ENCODE measurements at regions not wholly inside any gene's neighbourhood (a gene's known extent, or its start where the extent isn't known, plus 50 kb on each side); places are given as distances from the start of the nearest gene placed in this dataset.

- no peak for TF ChIP-seq CTCF (IDR thresholded peaks at IDR 0.05; ENCODE audit: low read length)
- no peak for TF ChIP-seq EZH2phosphoT487 (IDR thresholded peaks at IDR 0.05; ENCODE audit: low read length)
- no peak for TF ChIP-seq EZH2 (optimal IDR thresholded peaks at IDR 0.05; ENCODE audit: low read depth, low read length)
These were observed 977.2 kb downstream of the CDH11 start for GRCh38 chr16:64144617-64145016.
